GM21576 (cell line): ENCODE measurements at regions not wholly inside any gene's neighbourhood (a gene's known extent, or its start where the extent isn't known, plus 50 kb on each side); places are given as distances from the start of the nearest gene placed in this dataset.

Source experiments
- ATAC-seq: cut with Tn5 transposase; IDR thresholded peaks from one replicate; pipeline ENCODE4 v1.9.1; 2021; ENCODE audit warnings: mild to moderate bottlenecking, moderate library complexity; ENCODE audit not compliant: unreplicated experiment

DNA sequence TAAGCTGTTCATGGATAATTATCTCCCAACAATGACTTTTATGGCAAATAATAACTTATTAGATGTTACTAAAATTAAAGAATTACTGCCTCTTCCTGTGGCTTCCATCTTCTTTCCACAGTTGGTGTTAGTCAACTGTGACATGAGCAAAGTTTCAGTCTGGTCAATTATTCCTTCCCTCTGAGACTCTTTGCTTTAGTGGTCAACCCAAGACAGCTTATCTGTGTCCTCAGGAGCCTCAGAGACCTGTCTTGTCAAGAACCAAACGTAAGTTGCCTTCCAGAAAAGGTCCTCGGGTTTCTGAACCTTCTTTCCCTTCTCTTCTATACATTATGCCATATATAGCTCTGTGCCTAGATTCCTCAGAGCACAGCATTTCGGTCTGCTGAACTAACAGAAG is 263.2 kb upstream of the ZP4 start:
- ATAC-seq, result no peak

DNA sequence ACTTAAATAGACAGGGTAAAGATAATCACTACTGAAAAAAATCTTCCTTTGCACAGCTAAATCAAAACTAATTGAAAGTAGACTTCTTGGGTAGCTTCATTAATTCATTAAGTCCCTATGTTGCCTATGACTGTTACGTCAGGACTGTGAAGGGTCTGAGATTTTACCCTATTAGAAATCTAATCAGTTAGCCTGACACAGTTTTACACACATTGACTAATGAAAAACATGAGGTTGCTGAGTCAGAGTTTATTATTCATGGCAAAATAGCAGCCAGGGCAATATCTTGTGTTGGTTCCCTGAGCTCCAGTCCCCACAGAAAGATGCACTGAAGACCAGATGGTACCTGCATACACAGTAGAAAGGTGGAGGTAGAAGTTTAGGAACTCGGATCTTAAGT is 262.5 kb upstream of the ZP4 start:
- ATAC-seq, result no peak

DNA sequence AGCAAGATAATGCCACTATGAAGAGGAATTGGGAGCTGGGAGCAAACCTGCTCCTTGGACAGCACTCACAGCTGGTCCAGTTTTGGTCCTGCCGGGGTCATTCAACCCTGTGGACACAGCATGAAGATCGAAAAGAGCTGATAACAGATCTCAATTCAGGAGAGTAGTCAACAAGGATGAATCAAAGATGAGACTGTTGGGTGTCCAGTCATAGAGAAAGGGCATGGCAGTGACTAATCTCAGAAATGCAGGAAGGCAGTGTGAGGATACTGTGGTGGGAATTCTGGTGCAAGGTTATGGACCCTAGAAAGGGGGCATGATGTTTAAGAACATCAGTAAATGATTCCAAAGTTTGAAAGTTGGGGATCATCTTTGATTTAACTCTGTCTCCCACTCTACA is 261.4 kb upstream of the ZP4 start:
- ATAC-seq, result no peak

- ATAC-seq, result no peak
These were observed 252.3 kb upstream of the ZP4 start for GRCh38 chr1:238143038-238143437.

DNA sequence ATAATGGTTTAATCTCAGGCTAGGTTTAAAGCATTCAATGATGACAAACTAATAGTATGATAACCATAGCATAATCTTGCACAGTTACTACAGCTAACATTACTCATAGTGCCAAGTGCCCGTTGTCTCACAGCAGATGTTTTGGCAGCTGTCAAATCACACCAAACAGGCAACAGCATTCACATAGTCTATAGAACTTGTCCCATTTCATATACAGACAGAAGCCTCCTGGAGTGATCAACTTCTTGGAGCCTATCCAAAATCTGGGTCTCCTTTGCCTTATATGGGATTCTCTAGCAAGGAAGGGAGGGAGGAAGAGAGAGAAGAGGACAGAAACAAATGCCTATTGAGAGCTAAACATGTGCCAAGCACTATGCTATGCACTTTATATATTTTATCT is 250.6 kb upstream of the ZP4 start:
- ATAC-seq, result no peak

- ATAC-seq, result no peak
These were observed 249.0 kb upstream of the ZP4 start for GRCh38 chr1:238139713-238140112.

DNA sequence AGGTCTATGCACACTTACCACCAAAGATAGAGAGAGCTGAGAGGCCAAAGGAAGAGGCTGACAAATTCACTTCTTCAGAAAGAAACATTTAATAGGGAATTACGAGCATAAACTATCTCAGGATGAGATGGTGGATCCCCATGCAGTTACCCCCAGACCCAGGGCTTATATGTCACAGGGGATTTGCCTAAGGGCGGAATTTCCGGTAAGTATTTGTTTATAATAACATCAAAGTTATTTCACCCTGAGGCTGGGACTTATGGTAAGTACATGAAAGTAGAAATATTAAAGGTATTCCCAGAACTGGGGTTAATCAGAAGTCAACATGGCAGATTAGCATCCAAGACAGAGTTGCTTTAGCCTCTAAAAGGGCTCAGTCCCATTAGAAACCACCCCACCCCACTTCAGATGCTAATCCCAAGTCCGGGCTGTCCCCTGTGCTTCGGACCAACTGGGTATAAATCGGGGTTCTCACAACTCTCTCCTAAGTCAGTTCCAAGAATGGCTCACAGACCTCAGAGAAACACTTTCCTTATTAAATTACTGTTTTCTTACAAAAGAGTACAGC is 247.4 kb upstream of the ZP4 start:
- ATAC-seq, result no peak

DNA sequence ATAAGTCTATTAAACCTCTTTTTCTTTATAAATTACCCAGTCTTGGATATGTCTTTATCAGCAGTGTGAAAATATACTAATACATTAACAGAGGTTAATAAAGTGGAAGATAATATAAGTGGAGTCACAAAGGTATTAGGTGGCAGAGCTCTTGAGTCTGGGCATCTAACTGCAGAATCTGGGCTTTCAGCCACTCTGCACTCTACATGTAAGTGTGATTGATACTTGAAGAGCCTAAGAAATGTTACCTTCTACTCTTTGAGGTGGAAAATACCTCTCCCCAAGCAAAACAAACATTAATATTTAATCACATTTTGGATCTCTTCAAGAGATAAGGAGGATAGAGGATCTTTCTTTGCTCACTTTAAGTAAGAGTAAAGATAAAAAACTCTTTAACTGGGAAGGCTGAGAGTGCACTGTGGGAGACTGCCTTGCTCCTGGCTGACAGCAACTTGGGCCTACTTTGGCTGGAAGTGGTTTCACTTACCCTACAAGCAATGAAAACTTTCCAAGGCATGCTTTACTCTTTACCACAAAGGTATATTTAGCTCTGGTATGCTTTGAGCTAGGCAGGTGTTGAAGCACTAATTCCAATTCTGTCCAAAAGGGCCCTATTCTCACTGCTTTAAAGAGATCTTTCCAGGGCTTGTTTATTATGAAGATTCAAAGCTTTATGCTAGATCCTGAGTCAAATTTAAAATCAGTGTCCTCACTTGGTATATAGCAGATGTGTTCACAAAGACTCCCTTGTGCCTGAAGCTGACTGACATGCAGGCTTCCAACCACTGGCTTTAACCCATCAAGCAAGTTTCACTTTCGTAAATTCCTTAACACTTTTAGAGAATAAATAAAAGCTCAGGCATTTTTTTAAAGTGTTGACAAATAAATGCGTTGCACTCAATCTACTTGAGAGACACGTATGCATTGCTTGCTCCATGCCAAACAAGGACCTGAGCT is 245.3 kb upstream of the ZP4 start:
- ATAC-seq, result no peak

DNA sequence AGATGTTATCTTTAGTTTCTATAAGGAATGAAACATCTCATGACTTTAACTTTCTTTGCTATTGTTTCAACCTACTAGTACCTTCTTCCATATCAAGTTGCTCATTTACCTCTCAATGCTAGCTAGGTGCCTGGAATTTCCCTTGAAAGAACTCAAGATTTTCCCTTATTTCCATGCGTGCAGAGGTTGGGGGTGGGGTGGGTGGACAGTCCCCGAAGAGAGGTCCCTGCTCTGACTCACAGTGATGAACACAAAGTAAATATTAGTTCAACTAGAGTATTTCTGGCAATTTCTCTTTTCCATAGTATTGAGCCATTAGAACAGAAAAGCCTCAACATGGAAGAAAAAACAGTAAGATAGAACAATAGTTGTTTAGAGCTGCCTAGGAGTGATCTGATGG is 239.0 kb upstream of the ZP4 start:
- no peak for ATAC-seq

- ATAC-seq, result no peak
These were observed 232.5 kb upstream of the ZP4 start for GRCh38 chr1:238123201-238123600.

- no peak for ATAC-seq
These were observed 229.1 kb upstream of the ZP4 start for GRCh38 chr1:238119861-238120260.

GRCh38 chr1:238119060-238119459 is 228.3 kb upstream of the ZP4 start:
- no peak for ATAC-seq

DNA sequence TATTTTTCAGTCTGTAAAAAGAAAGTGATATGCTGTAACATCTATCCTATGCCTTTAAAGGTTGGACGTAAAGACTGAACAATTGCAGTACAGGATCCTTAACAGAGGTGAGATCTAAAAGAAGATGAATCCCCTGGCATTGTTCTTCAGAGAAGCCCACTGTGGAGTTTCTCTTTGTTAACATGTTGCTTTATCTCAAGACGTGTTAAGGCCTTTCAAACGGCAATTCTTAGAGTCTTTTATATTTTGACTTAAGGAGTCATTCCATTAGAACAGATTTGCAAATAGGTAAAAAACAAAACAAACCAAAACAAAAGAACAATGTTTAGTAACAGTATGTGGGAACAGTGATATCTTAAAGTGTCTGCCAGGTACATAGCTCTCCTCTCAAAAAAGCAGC is 225.1 kb upstream of the ZP4 start:
- ATAC-seq, result no peak

DNA sequence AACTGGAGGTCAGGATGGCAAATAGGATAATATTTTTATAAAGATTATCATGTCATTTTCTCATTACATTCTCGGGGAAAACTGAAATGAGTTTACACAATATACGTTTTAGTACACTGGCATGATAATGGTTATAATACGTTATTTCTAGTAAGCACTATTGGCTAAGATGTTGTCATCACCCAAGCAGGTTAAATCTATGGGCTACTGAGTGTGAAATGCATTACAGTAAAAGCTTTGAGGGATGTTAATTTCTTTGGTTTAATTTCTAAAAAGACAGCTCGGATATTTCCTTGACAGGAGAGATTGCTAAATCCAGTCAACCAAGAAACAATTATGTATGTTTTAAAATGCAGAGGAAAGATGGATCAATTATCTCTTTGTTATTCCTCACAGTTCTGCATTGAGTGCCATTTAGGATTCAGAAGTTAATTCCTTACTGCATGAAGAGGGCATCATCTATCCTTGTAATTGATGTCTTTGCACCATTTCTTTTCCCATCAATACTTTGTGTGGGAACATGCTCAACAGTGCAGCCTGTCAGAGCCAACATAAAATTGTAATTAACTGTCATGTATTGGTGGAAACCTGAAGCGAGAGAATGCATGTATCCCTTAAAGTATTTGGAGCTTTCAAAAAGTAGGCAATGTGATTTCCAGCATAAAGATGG is 222.4 kb upstream of the ZP4 start:
- ATAC-seq, result no peak

- ATAC-seq, result no peak
These were observed 220.8 kb upstream of the ZP4 start for GRCh38 chr1:238111516-238111915.

GRCh38 chr1:238111081-238111480 is 220.4 kb upstream of the ZP4 start:
- no peak for ATAC-seq

GRCh38 chr1:238108417-238108816 is 217.7 kb upstream of the ZP4 start:
- no peak for ATAC-seq

DNA sequence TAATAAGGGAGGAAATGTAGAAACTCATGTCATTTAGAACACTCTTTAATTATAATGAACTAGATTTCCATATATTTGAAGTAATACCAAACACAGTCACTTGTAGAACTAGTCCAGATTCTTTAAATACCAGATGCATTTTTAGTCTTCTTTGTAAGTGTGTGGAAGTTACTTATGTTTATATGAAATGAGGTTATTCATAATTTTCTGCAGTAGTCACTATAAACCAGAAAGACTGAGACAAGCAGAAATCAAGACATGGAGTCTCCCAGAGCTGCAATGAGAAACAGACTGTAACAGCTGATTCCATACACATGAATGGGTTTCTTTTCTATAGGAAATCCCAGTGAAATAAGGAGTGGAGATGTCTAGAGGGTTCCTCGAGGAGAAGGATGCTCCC is 216.6 kb upstream of the ZP4 start:
- ATAC-seq, result no peak

- ATAC-seq, result no peak
These were observed 214.0 kb upstream of the ZP4 start for GRCh38 chr1:238104752-238105151.

GRCh38 chr1:238101923-238102322 is 211.2 kb upstream of the ZP4 start:
- ATAC-seq, result no peak

DNA sequence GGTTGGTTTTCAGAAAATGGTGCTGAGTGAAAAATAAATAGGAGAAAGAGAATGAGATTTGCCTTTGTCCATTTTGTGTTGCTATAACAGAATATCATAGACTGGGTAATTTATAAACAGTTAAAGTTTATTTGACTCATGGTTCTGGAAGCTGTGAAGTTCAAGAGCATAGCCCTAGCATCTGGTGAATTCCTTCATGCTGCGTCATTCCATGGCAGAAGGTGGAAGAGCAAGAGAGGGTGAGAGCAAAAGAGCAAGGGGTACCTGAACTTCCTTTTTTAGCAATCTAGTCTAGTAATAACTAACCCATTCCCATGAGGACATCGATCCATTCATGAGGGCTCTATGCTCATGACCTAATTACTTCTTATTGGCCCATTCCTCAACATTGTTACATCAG is 209.1 kb upstream of the ZP4 start:
- no peak for ATAC-seq

- no peak for ATAC-seq
These were observed 198.9 kb upstream of the ZP4 start for GRCh38 chr1:238089615-238090014.
